ENCODE measurements at regions not wholly inside any gene's neighbourhood (a gene's known extent, or its start where the extent isn't known, plus 50 kb on each side); places are given as distances from the start of the nearest gene placed in this dataset.
"Not testable (repeated sequence)": the region's sequence is repeated elsewhere in the genome, so short reads cannot be mapped to it uniquely, and the experiment has no call there.

DNA sequence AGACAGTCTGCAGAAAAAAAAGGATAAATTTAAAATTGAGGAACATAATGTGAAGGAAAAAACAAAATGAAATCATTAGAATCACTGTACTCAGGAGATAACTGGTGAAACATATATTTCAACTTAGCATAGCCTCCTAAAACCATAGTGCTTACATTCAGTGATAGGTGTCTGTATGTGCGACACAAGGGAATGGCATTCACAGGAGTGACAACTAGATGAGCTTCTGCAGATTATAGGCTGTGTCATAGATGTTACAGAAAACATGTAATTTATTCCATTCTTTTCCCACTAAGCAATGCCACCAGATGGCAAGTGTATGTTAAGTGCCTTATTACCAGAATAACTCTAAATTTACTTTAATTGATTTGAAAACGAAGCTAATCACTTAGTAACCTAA is 960.0 kb upstream of the PCDH20 start:
- no peaks in the 10 kb centered on the region for H3K27me3 ChIP-seq (ENCODE audit: insufficient read depth, low read length)
- TF ChIP-seq, protein P1, sequence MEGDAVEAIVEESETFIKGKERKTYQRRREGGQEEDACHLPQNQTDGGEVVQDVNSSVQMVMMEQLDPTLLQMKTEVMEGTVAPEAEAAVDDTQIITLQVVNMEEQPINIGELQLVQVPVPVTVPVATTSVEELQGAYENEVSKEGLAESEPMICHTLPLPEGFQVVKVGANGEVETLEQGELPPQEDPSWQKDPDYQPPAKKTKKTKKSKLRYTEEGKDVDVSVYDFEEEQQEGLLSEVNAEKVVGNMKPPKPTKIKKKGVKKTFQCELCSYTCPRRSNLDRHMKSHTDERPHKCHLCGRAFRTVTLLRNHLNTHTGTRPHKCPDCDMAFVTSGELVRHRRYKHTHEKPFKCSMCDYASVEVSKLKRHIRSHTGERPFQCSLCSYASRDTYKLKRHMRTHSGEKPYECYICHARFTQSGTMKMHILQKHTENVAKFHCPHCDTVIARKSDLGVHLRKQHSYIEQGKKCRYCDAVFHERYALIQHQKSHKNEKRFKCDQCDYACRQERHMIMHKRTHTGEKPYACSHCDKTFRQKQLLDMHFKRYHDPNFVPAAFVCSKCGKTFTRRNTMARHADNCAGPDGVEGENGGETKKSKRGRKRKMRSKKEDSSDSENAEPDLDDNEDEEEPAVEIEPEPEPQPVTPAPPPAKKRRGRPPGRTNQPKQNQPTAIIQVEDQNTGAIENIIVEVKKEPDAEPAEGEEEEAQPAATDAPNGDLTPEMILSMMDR (IDR thresholded peaks at IDR 0.05; ENCODE audit: extremely low read depth, low read depth, low read length), result no peak
- DNase-seq (ENCODE audit: insufficient read length, low spot score, missing footprints), result no peak
- no peak overlapping the region for H3K4me2 ChIP-seq (ENCODE audit: insufficient read depth, low read length)
- H3K27ac ChIP-seq (ENCODE audit: low read depth, low read length), result no peak overlapping the region
- no peaks in the 10 kb centered on the region for H4K20me1 ChIP-seq (ENCODE audit: insufficient read depth, low read length)
- no peak overlapping the region for H2AFZ ChIP-seq (ENCODE audit: low read length)
- no peak overlapping the region for H3K4me3 ChIP-seq (ENCODE audit: insufficient read depth, low read length)
- H3K9me3 ChIP-seq (ENCODE audit: low read depth, low read length), result no peaks in the 10 kb centered on the region
- no peaks in the 10 kb centered on the region for H3K36me3 ChIP-seq (ENCODE audit: insufficient read depth, low read length)
- no peaks in the 10 kb centered on the region for H3K4me1 ChIP-seq (ENCODE audit: insufficient read depth, low read length)
- H3K79me2 ChIP-seq (ENCODE audit: insufficient read depth, low read length), result no peaks in the 10 kb centered on the region

DNA sequence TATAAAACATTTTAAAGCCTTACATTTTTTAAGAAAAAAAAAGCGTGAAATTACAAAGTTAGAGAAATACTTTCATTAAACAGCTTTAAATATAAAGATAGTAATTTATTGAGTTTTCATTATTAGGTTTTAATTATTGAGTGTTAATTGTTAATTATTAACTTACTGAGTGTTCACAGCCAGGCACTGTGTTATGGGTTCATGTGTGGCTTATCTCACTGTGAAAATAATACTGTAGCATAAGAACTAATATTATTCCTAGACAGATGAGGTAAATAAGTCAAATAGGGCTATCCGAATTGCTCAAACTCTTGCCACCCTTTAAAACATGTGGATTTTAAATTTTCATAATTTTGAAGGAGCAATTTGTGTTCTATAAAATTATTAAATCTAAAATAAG is 956.1 kb upstream of the PCDH20 start:
- Histone ChIP-seq H3K79me2 (ENCODE audit: insufficient read depth, low read length) (no peaks in the 10 kb centered on the region), H3K36me3 (ENCODE audit: insufficient read depth, low read length) (no peaks in the 10 kb centered on the region), H3K27me3 (ENCODE audit: insufficient read depth, low read length) (no peaks in the 10 kb centered on the region), H3K4me2 (ENCODE audit: insufficient read depth, low read length) (no peak overlapping the region), H4K20me1 (ENCODE audit: insufficient read depth, low read length) (no peaks in the 10 kb centered on the region), H2AFZ (ENCODE audit: low read length) (no peak overlapping the region), H3K27ac (ENCODE audit: low read depth, low read length) (no peak overlapping the region), H3K4me3 (ENCODE audit: insufficient read depth, low read length) (no peak overlapping the region), H3K9me3 (ENCODE audit: low read depth, low read length) (no peaks in the 10 kb centered on the region), H3K4me1 (ENCODE audit: insufficient read depth, low read length) (no peaks in the 10 kb centered on the region)
- no peak for DNase-seq (ENCODE audit: insufficient read length, low spot score, missing footprints)
- TF ChIP-seq, protein P1 (IDR thresholded peaks at IDR 0.05; ENCODE audit: extremely low read depth, low read depth, low read length), result no peak

DNA sequence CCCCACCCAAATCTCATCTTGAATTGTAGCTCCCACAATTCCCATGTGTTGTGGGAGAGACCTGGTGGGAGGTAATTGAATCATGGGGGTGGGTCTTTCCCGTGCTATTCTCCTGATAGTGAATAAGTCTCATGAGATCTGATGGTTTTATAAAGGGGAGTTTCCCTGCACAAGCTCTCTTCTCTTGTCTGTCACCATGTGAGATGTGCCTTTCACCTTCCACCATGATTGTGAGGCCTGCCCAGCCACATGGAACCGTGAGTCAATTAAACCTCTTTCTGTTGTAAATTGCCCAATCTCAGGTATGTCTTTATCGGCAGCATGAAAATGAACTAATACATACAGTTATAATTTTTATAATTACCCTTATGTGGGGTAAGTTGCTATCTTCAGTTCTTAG is 952.3 kb upstream of the PCDH20 start:
- H3K27ac ChIP-seq (ENCODE audit: low read depth, low read length); H3K4me1 ChIP-seq (ENCODE audit: insufficient read depth, low read length); H3K9me3 ChIP-seq (ENCODE audit: low read depth, low read length); DNase-seq (ENCODE audit: insufficient read length, low spot score, missing footprints); H3K4me2 ChIP-seq (ENCODE audit: insufficient read depth, low read length); H3K36me3 ChIP-seq (ENCODE audit: insufficient read depth, low read length); H3K4me3 ChIP-seq (ENCODE audit: insufficient read depth, low read length); H3K79me2 ChIP-seq (ENCODE audit: insufficient read depth, low read length); H2AFZ ChIP-seq (ENCODE audit: low read length); H4K20me1 ChIP-seq (ENCODE audit: insufficient read depth, low read length); H3K27me3 ChIP-seq (ENCODE audit: insufficient read depth, low read length): not testable (repeated sequence)

DNA sequence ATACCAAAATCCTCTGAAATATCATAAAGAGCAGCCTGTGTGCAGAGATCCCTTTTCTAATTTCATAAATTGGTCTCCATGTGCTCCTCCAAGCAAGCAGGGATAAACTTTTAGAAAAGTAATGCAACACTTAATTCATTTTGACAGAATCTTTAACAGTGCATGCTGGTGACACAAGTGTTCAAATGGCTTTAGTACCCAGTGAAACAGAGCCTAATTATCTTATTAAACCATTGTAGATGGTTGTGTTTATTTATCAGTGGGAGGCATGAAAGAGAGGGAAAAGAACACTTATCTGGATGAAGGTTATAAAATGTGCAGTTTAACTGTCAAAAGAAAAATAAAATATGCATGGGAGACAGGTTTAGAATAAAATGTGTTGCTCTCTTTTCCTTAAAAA is 945.0 kb upstream of the PCDH20 start:
- Histone ChIP-seq H3K4me2 (ENCODE audit: insufficient read depth, low read length) (no peak overlapping the region), H4K20me1 (ENCODE audit: insufficient read depth, low read length) (no peaks in the 10 kb centered on the region), H3K4me3 (ENCODE audit: insufficient read depth, low read length) (no peak overlapping the region), H3K4me1 (ENCODE audit: insufficient read depth, low read length) (no peaks in the 10 kb centered on the region), H3K9me3 (ENCODE audit: low read depth, low read length) (no peaks in the 10 kb centered on the region), H3K79me2 (ENCODE audit: insufficient read depth, low read length) (no peaks in the 10 kb centered on the region), H3K27me3 (ENCODE audit: insufficient read depth, low read length) (no peaks in the 10 kb centered on the region), H2AFZ (ENCODE audit: low read length) (no peak overlapping the region), H3K36me3 (ENCODE audit: insufficient read depth, low read length) (no peaks in the 10 kb centered on the region), H3K27ac (ENCODE audit: low read depth, low read length) (no peak overlapping the region)
- DNase-seq (ENCODE audit: insufficient read length, low spot score, missing footprints), result no peak
- TF ChIP-seq, protein P1 (IDR thresholded peaks at IDR 0.05; ENCODE audit: extremely low read depth, low read depth, low read length), result no peak

DNA sequence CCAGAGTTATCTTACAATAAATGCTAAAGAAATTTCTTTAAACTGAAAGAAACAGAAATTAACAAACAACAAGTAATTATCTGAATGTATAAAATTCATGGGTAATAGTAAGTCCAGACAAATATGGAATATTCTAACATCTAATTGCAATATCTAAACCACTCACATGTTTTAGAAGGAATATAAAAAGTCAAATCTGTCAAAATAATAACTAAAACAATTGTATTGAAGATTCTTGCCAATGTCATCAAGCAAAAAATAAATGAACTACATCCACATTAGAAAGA is 942.9 kb upstream of the PCDH20 start:
- H3K4me1 ChIP-seq (ENCODE audit: insufficient read depth, low read length), result no peaks in the 10 kb centered on the region
- no peaks in the 10 kb centered on the region for H3K9me3 ChIP-seq (ENCODE audit: low read depth, low read length)
- no peaks in the 10 kb centered on the region for H3K79me2 ChIP-seq (ENCODE audit: insufficient read depth, low read length)
- TF ChIP-seq, protein P1 (IDR thresholded peaks at IDR 0.05; ENCODE audit: extremely low read depth, low read depth, low read length), result no peak
- DNase-seq (ENCODE audit: insufficient read length, low spot score, missing footprints), result no peak
- no peak overlapping the region for H2AFZ ChIP-seq (ENCODE audit: low read length)
- no peaks in the 10 kb centered on the region for H3K27me3 ChIP-seq (ENCODE audit: insufficient read depth, low read length)
- no peak overlapping the region for H3K4me3 ChIP-seq (ENCODE audit: insufficient read depth, low read length)
- no peaks in the 10 kb centered on the region for H3K36me3 ChIP-seq (ENCODE audit: insufficient read depth, low read length)
- H3K4me2 ChIP-seq (ENCODE audit: insufficient read depth, low read length), result no peak overlapping the region
- no peak overlapping the region for H3K27ac ChIP-seq (ENCODE audit: low read depth, low read length)
- H4K20me1 ChIP-seq (ENCODE audit: insufficient read depth, low read length), result no peaks in the 10 kb centered on the region

All from osteoblast (primary cell).